GM18519 (cell line): ENCODE measurements at regions not wholly inside any gene's neighbourhood (a gene's known extent, or its start where the extent isn't known, plus 50 kb on each side); places are given as distances from the start of the nearest gene placed in this dataset.
A peak's percentile ranks its signal among the peaks of the same experiment; 100 is the strongest.

ENCODE experiments used
- ATAC-seq: cut with Tn5 transposase; IDR thresholded peaks from one replicate; pipeline ENCODE4 v1.9.1; 2021; ENCODE audit warnings: mild to moderate bottlenecking, moderate library complexity; ENCODE audit not compliant: unreplicated experiment, low FRiP score

DNA sequence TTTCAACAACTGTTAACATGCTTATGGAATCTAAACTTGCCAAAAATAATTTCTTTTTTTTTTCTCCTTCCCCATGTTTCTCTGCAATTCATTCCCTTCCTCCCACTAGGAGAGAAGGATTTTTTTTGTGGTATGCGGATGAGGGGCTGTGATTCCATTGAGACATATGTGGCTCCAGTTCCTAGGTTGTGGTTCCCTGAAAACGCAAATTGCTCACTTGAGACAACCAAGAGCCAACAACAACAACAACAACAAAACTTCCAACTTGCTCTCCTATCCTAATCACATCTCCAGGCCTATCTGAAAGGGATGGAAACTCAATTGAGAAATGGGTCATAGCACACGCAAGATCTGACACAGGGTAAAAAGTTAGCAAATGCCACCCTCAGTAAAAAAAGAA is 406.5 kb upstream of the TGFBR2 start:
- ATAC-seq: no peak

DNA sequence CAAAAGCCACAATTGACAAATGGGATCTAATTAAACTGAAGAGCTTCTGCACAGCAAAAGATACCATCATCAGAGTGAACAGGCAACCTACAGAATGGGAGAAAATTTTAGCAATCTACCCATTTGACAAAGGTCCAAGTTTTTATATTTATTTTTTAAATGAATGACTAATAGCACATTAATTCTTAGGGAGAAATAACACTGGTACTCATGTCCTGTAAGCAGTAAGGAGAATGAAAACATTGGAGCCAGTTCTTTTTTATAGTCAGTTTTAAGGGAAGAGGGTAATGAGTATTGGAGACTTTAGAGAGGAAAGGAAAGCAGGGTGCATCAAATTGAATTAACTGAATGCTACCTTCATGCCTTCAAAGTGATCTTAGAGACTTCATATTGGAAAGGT is 404.7 kb upstream of the TGFBR2 start:
- ATAC-seq: no peak

DNA sequence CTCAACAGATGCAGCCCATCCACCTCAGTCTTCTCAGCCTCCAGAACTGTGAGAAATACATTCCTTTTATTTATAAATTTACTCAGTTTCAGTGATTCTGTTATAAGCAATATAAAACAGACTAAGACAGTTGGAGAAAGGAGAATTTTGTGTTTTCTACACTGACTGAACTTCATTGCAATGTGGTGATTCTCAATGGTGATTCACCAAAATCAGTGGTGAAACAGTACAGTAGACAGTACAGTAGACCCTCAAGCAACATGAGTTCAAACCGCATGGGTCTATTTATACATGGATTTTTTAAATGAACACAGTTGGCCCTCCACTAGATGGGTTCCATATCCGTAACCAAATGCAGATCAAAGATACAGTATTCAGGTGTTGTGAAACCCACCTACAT is 403.1 kb upstream of the TGFBR2 start:
- no peak for ATAC-seq

DNA sequence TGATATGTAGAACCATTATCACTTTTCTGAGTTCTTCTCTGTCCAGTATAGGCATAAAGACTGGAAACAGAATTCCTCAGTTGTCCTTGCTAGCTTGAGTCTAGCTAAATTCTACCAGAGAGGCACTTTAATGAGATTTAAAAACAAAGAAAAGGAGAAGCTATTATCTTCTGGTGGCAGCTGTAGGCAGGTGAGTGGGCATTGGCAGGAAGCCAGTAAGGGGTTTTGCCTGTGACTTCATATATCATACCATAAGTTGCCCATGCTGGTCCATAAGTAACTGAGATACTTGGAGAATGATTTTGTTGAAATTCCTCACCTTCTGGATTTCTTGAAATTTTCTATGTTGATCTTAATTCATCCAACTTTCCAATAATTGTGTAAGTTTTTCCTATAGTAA is 402.3 kb upstream of the TGFBR2 start:
- ATAC-seq: no peak

DNA sequence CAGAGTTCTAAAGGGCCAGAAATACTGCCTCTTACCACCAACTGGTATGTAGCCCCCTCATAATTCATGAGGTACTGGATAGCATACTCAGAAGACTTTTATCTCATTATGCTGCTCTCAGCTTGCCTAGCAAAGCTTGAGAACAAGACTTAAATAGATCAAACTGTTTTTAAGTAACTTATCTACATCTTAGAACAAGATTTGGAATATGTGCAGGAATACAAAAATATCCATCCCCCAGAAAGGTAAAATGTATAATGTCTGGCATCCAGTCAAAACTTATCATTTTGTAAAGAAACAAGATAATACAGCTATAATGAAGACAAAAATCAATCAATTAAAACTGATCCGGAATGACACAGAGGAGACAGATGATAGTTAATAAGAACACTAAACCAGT is 400.4 kb upstream of the TGFBR2 start:
- no peak for ATAC-seq

DNA sequence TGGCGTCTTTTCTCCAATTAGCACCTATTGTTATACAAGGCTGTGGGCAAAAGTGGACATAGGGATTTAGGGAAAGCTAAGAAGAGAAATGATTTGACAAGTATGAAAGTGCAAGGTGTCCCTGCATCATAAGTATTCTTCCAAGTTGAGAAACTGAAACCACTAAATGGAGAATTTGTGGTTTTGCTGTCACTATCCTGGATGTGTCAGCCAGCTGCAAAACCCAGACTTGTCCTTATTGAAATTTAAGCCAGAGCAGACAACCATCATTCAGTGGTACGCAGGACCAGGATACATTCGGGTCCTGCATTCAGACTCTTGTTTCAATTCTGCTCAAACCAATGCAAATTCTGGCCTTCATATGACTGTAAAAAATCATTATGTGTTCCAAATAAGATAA is 384.8 kb upstream of the TGFBR2 start:
- ATAC-seq: no peak

DNA sequence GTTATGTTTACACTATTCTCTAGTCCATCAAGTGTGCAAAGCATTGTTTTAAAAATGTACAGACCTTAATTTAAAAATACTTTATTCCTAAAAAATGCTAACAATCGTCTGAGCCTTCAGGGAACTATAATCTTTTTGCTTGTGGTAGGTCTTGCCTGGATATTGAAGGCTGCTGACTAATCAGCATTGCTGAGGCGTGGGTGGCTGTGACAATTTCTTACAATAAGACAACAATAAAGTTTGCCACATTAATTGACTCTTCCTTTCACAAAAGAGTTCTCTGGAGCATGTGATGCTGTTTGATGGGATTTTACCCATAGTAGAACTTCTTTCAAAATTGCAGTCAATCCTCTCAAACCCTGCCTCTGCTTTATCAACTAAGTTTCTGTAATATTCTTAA is 384.0 kb upstream of the TGFBR2 start:
- ATAC-seq: no peak

DNA sequence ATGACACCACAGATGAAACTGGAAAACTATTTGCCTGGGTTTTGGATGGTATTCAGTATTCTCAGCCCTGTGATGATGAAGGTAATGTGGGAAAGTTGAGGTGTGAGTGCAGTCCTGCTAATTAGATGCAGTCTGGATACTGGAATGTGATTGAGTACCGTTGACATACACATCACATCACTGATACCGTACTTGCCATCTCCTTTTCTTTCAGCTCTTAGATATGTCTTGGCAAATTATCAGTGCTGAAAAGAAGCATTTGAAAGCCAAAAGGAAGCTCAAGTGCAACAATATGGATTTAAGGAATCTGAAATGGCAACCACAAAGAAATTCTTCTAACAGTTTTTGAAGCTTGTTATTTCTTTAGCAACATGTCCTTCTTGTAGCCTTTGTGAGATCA is 381.4 kb upstream of the TGFBR2 start:
- no peak for ATAC-seq

DNA sequence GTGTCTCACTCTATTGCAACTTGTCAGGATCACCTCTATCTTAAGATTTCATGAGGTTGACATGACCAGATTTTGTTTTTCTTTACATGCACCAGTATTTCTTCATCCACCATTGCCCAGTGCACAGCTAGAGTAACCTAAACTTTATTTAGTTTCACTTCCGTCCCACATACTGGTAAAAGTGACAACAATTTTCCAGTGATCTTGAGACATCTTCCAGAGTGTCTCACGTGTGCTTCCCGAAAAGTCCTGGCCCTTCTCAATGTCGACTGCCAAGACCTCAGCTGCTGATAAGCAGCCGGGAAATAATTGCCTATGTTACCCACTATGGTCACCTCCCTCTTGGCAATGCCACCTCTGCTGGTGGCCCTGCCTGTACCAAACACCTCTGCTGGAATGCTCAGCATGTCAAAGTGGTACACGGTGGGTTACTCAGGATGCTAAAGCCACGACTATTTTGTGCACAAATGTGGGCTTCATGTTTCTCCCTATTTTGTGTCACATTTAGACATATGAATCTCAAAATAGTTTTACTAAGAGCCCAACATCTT is 379.7 kb upstream of the TGFBR2 start:
- ATAC-seq: no peak

DNA sequence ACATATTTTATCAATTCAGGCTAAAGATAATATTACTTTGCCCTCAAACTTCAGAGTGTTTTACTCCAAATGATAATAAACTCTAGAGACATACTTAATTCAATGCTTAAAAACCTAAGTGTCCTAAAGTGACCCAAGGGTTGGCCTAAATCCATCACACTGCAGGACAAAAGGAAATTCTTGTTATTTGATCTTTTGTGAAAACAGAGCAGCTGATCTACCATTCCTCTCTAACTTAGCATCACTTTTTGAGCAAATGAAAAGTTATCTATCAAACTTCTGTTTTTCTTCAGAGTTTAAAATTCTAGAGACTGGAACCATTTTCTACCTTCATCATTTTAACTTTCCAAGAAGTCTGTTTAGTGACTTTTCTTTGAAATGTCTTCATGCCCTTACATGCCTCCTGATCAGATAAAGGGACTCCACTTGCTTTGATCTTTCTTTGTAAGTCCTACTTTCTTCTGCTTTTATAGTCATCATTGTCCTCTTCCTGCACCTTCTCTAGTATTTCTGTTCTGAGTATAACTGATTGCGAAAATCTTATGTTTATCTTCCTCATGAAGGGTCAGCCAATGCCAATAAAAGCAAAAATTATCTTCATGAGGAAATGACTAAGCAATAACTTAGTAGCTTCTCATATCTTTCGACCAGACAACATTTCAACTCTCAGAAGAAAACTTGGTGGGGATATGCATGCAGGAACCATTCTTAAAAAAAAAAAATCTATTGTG is 378.7 kb upstream of the TGFBR2 start:
- no peak for ATAC-seq

DNA sequence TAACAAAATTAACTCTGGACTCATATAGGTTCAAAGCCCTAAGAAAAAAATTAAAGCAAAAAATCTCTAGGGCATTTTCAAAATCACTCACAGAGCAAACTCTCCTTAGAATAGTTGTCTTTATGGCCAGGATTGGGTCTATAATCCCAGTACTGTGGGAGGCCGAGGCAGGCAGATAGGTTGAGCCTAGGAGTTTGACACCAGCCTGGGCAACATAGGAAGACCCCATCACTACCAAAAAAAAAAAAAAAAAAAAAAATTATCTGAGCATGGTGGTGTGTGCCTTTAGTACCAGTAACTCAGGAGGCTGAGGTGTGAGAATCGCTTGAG is 378.1 kb upstream of the TGFBR2 start:
- ATAC-seq: no peak

DNA sequence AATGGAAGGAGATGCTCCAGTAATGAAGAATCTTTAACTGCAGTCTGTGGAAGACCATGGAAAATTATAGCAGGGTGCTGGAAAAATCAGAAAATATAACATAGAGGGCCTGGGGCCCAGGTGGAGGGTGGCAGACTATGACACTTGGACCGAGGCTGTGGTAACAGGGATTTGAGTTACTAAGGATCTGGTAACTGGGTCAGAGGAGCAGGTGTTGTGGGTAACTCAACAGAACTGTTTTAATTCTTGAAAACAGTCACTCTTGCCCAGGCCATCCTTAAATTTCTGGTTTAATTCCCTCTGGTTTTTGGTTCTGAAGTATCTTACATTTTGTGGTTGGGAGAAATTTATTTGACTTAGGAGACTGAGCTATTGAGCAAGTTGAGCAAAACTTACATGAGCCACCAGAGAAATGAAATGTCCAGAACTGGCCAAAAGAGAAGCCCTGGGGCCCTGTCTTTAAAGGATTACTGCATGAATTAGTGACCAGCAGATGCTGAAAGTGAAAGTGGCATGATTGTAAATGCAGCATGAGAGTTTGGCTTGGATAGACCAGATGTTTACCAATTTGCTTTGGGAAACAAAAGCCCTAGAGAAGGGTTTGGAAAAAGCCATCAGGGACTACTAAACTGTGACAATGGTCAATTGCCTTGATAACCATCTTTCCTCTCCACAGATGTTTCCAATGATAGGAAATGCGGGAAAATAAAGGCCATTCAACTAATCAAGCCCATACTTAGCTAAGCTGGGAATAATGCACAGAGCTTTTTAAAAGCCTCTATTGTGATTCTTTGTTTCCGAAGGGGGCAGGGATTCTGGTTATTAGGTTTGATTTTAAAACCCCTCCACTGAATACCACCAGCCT is 374.9 kb upstream of the TGFBR2 start:
- ATAC-seq: no peak

DNA sequence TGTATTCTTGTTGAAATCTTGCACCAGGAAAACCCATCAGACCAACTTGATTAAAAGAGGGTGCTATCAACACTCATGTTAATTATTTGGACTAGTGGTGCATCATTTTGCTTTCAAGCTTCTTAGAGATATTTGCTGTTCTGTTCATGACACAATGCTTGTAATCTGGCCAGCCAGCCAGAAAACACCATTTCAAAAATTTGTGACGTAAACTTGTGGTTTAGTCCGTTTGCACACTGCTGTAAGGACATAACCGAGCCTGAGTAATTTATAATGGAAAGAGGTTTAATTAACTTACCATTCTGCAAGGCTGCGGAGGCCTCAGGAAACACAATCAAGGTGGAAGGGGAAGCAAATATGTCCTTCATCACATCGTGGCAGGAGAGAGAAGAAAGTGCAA is 374.3 kb upstream of the TGFBR2 start:
- no peak for ATAC-seq

DNA sequence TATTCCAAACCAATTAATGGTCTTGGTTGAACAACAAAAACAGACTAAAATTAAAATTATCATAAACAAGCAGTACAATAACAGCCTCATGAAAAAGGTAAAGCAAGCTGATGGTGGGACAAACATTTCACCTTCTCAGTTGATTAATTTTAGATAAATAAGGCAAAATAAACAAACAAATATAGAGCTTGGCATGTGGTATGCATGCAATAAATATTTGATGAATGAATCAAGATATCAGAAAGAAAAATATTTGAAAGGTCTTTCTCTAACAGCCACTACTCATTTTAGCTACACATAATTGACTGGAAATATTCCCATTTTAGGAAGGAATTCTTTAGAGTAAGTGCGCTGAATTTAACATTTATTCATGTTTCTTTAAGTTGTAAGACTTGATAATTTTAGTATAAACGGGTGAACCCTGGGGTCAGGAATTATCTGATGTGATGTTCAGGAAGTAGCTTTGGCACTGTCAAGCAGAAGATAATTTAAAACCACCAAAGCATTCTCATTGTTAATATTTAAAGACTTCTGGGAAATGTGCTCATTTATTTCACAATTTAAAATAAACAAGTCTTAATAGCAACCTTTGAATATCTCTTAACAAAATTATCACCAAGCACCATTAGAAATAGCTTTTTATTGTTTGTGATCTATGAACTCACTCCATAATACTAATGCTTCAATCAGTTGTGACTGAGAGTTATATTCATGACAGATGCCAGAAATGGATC is 372.3 kb upstream of the TGFBR2 start:
- ATAC-seq: no peak

DNA sequence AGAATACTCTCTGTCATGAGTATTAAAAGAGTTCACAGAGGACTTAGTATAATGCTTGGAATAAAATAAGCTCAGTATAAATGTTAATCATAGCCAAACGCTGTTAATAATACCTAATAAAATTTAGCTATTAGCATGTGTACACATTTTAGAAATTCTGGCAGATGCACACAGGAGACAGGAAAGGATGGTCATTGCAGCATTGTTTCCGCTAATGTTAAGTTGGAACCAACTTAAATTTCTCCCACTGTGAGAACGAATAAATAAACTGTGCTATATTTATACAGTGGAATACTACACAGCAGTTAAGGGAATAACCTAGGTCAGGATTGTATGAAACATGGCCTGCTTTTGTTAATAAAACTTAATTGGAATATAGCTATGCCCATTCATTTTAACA is 370.4 kb upstream of the TGFBR2 start:
- no peak for ATAC-seq

DNA sequence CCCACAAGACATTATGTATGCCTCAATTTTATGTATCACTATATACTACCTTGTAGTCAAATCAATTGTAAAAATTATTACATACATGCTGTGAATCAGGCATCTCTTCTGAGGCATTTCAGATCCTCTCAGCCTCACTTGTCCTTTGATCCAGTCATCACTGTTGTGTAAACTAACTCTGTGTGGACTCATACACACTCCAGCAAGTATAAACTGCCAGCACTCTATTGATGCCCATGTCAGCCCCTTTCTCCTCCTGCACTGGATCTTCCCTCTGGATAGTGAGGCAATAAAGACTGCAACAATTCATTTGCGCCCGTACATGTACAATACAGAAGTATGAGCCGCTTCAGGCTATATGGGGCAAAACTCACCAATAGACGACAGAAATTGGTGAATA is 364.7 kb upstream of the TGFBR2 start:
- no peak for ATAC-seq

DNA sequence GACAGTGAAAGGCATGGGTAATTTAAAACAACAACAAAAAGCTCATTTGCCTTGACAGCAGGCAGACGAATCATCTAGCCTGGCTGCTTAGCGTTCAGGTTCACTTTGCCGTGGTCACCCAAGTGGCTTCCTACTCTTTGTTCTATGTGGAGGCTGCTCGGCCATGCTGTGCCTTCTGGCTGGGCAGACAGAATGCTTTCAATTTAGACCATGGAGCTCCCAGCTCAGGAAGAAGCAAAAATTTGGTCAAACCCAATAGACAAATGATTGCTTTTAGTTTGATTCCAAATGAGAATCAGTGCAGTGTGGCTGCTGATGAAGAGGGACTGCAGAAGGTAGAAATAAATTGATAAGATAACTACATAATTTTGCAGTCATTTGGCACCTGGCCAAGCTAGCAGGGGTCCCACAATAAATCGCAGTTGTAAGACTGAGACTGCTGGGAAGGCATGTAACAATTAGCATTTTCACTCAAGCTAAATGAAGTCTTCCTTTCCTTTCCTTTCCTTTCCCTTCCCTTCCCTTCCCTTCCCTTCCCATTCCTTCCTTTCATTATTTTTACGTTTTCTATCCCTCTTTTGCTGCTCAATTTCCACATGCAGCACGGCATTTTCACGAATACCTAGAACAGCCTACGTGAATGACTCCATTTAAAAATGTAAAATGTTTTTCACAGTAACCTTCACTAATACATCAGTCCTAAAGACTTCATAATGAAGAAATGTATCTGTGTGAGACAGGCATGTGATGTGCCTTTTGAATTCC is 360.4 kb upstream of the TGFBR2 start:
- ATAC-seq: no peak

DNA sequence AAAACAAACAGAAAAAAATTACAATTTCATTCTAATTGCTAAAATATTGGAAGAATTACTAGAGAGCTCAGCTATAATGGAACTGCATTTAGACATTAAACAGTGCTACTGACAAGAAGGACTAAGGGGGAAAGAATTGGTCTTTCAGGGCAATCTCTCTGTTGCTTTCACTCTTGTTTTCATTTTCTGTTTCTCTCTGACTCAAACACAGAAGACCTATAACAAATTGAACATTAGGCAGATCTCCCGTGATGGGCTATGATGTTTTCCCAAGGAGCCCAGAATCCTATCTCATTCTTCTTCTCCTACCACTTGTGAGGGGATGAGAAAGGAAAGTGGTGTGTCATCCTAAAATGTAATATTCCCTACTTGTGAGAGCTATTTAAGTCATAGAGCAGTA is 358.0 kb upstream of the TGFBR2 start:
- peak; percentile 90 for ATAC-seq

DNA sequence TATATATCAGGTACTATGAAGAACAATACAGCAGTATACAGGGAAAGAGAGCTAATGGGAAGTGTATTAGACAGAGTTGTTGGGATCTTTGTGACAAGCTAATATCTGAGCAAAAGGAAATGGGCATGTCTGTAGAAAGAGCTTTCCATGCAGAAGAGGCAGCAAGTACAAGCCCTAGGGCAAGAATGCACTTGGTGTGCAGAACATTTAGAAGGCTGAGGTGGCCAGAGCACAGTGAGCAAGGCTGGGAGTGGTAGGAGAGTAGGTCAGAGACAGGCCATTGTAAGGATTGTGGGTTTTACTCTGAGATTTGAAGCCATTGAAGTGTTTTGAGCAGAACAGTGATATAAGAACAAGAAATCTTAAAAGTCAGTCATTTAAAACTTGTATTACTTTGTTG is 353.9 kb upstream of the TGFBR2 start:
- no peak for ATAC-seq

DNA sequence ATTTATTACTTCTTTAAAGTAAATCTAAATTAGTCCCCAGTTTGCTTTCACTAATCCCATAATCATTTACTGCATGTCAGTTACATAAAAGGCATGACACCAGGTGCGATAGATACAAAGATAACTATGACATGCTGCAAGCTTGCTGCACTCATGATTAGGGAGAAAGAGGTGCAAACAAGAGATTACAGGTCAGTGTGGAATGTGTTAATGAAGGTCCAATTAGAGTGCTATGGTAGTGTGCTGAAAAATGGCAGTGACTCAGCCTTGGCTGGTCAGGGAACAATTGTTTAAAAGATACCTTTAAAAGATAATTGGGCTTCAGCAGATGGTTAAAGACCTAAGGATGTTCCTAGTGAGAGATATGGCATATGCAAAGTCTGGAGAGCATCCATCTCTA is 352.6 kb upstream of the TGFBR2 start:
- ATAC-seq: no peak

DNA sequence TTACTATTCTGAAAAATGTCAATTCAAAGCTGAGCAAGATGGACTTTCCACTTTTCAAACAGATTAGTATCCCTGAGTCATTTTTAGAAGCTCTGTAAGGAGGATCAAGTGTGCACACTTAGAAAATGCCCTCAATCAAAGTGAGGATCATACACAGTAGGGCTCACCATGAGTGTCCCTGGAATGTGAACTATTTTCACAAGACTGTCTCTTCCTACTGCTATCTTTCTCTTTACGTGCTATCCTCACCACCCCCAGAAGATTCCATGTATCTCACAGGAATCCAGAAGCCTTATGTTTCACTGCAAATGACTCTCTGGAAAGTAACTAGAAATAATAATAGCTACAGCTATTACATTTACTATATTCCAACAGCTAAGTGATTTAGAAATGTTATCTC is 349.9 kb upstream of the TGFBR2 start:
- no peak for ATAC-seq
